ENCODE measurements at regions not wholly inside any gene's neighbourhood (a gene's known extent, or its start where the extent isn't known, plus 50 kb on each side); places are given as distances from the start of the nearest gene placed in this dataset.

- Histone ChIP-seq H3K36me3 (ENCODE audit: control insufficient read depth, insufficient read depth, low read length) (no peaks in the 10 kb centered on the region), H3K9me3 (ENCODE audit: control insufficient read depth, low read depth, low read length) (no peaks in the 10 kb centered on the region), H3K27ac (ENCODE audit: low read length) (no peak overlapping the region), H3K27me3 (ENCODE audit: control insufficient read depth, insufficient read depth, low read length) (no peaks in the 10 kb centered on the region), H3K4me3 (ENCODE audit: low read length) (no peak overlapping the region), H3K4me1 (ENCODE audit: control insufficient read depth, insufficient read depth, low read length) (no peaks in the 10 kb centered on the region)
- WGBS (ENCODE audit: insufficient coverage, low lambda C conversion rate) = no CpG with 5 or more reads among the region's 2 CpGs
- DNase-seq = no peak
These were observed 214.3 kb upstream of the N4BP1 start for GRCh38 chr16:48824271-48824670.

DNA sequence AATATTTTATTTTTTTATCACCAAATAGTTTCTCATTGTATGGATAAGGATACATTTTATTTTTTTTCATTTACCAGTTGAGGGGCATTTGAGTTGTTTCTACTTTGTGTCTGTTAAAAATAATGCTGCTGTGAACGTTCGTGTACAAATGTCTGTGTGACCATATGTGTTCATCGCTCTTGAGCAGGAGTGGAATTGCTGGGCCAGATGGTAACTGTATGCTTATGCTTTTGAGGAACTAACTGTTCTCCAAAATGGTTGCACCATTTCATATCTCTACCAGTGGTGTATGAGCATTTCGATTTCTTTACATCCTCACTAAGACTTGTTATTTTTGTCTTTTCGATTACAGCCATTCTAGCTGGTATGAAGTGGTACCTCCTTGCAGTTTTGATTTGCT lies 212.5 kb upstream of the N4BP1 start:
- Histone ChIP-seq H3K27ac (ENCODE audit: low read length) (no peak overlapping the region), H3K36me3 (ENCODE audit: control insufficient read depth, insufficient read depth, low read length) (no peaks in the 10 kb centered on the region), H3K4me3 (ENCODE audit: low read length) (no peak overlapping the region), H3K4me1 (ENCODE audit: control insufficient read depth, insufficient read depth, low read length) (no peaks in the 10 kb centered on the region), H3K27me3 (ENCODE audit: control insufficient read depth, insufficient read depth, low read length) (no peaks in the 10 kb centered on the region), H3K9me3 (ENCODE audit: control insufficient read depth, low read depth, low read length) (no peaks in the 10 kb centered on the region)
- DNase-seq = no peak
- 46% methylated on average over 2 of the region's 5 CpGs for WGBS (ENCODE audit: insufficient coverage, low lambda C conversion rate)

DNA sequence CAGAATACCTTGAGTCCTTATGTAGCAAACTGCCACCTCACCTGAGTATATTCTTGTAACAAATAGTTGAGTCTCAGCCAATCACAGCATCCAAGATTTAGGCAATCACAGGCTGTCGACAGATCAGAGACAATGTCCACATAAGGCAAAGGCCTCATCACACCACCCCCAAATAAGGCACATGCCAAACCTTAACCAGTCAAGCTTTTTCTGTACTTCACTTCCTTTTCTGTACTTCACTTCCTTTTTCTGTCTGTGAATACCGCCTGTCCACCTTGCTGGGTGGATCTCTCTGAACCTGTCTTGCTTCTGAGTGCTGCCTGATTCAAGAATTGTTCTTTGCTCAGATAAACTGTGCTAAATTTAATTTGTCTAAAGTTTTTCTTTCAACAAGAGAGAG lies 210.4 kb upstream of the N4BP1 start:
- no peak overlapping the region for H3K4me3 ChIP-seq (ENCODE audit: low read length)
- WGBS (ENCODE audit: insufficient coverage, low lambda C conversion rate) = no CpG with 5 or more reads among the region's 2 CpGs
- no peaks in the 10 kb centered on the region for H3K27me3 ChIP-seq (ENCODE audit: control insufficient read depth, insufficient read depth, low read length)
- H3K27ac ChIP-seq (ENCODE audit: low read length) = no peak overlapping the region
- no peaks in the 10 kb centered on the region for H3K36me3 ChIP-seq (ENCODE audit: control insufficient read depth, insufficient read depth, low read length)
- H3K4me1 ChIP-seq (ENCODE audit: control insufficient read depth, insufficient read depth, low read length) = no peaks in the 10 kb centered on the region
- no peaks in the 10 kb centered on the region for H3K9me3 ChIP-seq (ENCODE audit: control insufficient read depth, low read depth, low read length)
- DNase-seq = no peak

DNA sequence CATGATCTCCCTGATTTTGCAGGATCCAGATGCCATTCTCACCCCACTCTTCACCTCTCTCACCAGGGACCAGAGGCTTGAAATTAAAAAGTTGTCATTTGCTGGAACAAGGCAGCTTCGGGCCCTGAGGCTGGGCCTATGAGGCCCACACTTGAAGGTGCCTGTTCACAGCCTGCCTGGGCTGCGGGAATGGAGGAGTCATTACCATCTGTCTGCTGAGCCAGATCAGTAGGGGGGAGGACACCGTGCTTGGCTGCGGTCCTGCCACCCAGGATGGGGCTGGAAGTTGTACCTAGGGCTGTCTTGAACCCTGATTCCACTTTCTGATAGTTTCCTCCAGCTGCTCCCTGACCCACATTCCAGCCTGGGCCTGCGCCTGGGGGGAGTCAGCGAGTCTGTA lies 208.3 kb upstream of the N4BP1 start:
- DNase-seq = no peak
- H3K36me3 ChIP-seq (ENCODE audit: control insufficient read depth, insufficient read depth, low read length) = no peaks in the 10 kb centered on the region
- no peaks in the 10 kb centered on the region for H3K9me3 ChIP-seq (ENCODE audit: control insufficient read depth, low read depth, low read length)
- no peaks in the 10 kb centered on the region for H3K4me1 ChIP-seq (ENCODE audit: control insufficient read depth, insufficient read depth, low read length)
- no CpG with 5 or more reads among the region's 6 CpGs for WGBS (ENCODE audit: insufficient coverage, low lambda C conversion rate)
- H3K27ac ChIP-seq (ENCODE audit: low read length) = no peak overlapping the region
- no peak overlapping the region for H3K4me3 ChIP-seq (ENCODE audit: low read length)
- H3K27me3 ChIP-seq (ENCODE audit: control insufficient read depth, insufficient read depth, low read length) = peaks cover 6% of the 10 kb centered on the region

DNA sequence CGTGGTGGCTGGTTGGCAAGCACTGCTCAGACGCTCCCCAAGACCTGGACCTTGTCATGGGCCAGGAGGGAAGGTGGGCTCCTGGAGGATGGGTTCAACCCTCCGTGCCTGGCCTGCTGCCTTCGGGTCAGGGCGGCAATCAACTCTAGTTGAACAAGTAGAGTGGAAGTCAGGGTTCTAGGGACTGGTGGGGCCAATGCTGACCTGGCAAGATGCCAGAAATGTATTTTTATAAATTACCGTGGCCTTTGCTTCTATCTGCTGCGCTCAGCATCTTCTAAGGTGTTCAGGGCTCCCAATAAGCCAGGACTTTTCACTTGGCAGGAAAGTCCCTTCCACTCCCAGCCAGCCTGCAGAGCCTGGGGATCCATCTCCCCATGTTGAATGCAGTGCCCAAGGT lies 207.1 kb upstream of the N4BP1 start:
- H3K27me3 ChIP-seq (ENCODE audit: control insufficient read depth, insufficient read depth, low read length) = peaks cover 17% of the 10 kb centered on the region
- no CpG with 5 or more reads among the region's 7 CpGs for WGBS (ENCODE audit: insufficient coverage, low lambda C conversion rate)
- no peak for DNase-seq

DNA sequence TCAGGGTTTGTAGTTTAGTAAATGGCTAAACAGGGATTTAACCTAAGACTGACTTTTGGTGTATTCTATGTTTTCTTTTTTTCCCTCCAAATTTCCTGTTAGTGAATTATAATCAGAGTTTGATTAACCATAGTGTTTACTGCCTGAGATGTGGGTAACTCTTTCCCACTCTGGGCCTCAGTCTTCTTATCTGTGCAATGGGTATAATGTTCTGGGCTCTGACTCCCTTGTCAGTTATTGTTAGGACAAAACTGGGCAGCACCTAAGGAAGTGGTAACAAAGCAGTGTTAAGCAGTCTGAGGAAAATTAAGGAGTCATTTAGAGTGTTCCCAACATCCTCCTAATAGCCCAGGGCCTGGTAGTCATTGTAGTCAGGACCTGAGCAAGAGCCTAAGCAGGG lies 206.4 kb upstream of the N4BP1 start:
- no peak overlapping the region for H3K4me3 ChIP-seq (ENCODE audit: low read length)
- no peaks in the 10 kb centered on the region for H3K9me3 ChIP-seq (ENCODE audit: control insufficient read depth, low read depth, low read length)
- no peaks in the 10 kb centered on the region for H3K36me3 ChIP-seq (ENCODE audit: control insufficient read depth, insufficient read depth, low read length)
- peaks cover 23% of the 10 kb centered on the region for H3K27me3 ChIP-seq (ENCODE audit: control insufficient read depth, insufficient read depth, low read length)
- no peaks in the 10 kb centered on the region for H3K4me1 ChIP-seq (ENCODE audit: control insufficient read depth, insufficient read depth, low read length)
- no peak for DNase-seq
- H3K27ac ChIP-seq (ENCODE audit: low read length) = no peak overlapping the region

More for the DNA sequence above, 207.1 kb upstream of the N4BP1 start:
- H3K9me3 ChIP-seq (ENCODE audit: control insufficient read depth, low read depth, low read length) = no peaks in the 10 kb centered on the region
- no peak overlapping the region for H3K27ac ChIP-seq (ENCODE audit: low read length)
- H3K4me1 ChIP-seq (ENCODE audit: control insufficient read depth, insufficient read depth, low read length) = no peaks in the 10 kb centered on the region
- H3K36me3 ChIP-seq (ENCODE audit: control insufficient read depth, insufficient read depth, low read length) = no peaks in the 10 kb centered on the region
- no peak overlapping the region for H3K4me3 ChIP-seq (ENCODE audit: low read length)

DNA sequence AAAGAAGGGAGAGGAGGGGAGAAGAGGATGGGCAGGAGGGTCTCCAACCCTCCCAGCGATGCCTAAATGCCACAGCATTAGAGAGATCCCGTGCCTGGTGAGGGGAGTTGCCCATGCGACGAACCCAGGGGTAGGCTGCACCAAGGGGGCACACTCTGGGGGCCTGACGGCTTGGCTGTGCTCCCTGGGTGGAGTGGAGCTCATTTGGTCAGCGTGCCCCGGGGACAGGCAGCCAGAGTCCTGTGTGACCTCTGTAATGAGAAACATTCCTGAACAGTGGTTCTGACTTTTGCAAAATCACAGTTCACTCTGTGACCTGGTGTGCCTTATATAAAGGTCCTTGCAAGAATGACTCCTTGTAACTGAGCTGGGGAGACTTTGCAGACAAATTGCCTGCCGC lies 205.0 kb upstream of the N4BP1 start:
- no CpG with 5 or more reads among the region's 8 CpGs for WGBS (ENCODE audit: insufficient coverage, low lambda C conversion rate)
- DNase-seq = no peak

GRCh38 chr16:48813485-48813884 lies 203.5 kb upstream of the N4BP1 start:
- Histone ChIP-seq H3K27ac (ENCODE audit: low read length) (no peak overlapping the region), H3K27me3 (ENCODE audit: control insufficient read depth, insufficient read depth, low read length) (peaks cover 45% of the 10 kb centered on the region), H3K4me3 (ENCODE audit: low read length) (no peak overlapping the region), H3K4me1 (ENCODE audit: control insufficient read depth, insufficient read depth, low read length) (no peaks in the 10 kb centered on the region), H3K9me3 (ENCODE audit: control insufficient read depth, low read depth, low read length) (no peaks in the 10 kb centered on the region), H3K36me3 (ENCODE audit: control insufficient read depth, insufficient read depth, low read length) (no peaks in the 10 kb centered on the region)
- DNase-seq = no peak

More for the DNA sequence above, 205.0 kb upstream of the N4BP1 start:
- Histone ChIP-seq H3K4me3 (ENCODE audit: low read length) (no peak overlapping the region), H3K9me3 (ENCODE audit: control insufficient read depth, low read depth, low read length) (no peaks in the 10 kb centered on the region), H3K36me3 (ENCODE audit: control insufficient read depth, insufficient read depth, low read length) (no peaks in the 10 kb centered on the region), H3K4me1 (ENCODE audit: control insufficient read depth, insufficient read depth, low read length) (no peaks in the 10 kb centered on the region), H3K27me3 (ENCODE audit: control insufficient read depth, insufficient read depth, low read length) (peaks cover 36% of the 10 kb centered on the region), H3K27ac (ENCODE audit: low read length) (no peak overlapping the region)

DNA sequence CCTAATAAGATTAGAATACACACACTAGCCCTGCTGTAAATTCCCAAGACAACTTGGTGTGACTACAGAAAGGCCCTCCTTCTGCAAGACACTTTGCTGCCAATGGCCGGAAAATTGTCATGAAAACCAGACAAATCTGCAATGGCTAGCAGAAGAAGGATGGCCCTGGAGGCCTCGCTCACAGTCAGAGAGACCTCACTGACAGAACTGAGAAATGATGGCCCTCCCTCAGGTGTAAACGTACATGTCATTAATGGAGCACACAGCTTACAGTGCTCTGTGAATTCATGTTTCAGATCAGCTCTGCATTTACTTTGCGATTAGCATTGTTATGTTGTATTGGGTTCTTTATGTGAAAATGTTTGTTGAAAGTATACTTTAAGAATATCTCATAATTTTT lies 202.9 kb upstream of the N4BP1 start:
- no CpG with 5 or more reads among the region's 4 CpGs for WGBS (ENCODE audit: insufficient coverage, low lambda C conversion rate)
- no peak overlapping the region for H3K4me3 ChIP-seq (ENCODE audit: low read length)
- H3K9me3 ChIP-seq (ENCODE audit: control insufficient read depth, low read depth, low read length) = no peaks in the 10 kb centered on the region
- no peak for DNase-seq
- peaks cover 45% of the 10 kb centered on the region for H3K27me3 ChIP-seq (ENCODE audit: control insufficient read depth, insufficient read depth, low read length)
- H3K36me3 ChIP-seq (ENCODE audit: control insufficient read depth, insufficient read depth, low read length) = no peaks in the 10 kb centered on the region
- H3K4me1 ChIP-seq (ENCODE audit: control insufficient read depth, insufficient read depth, low read length) = no peaks in the 10 kb centered on the region
- H3K27ac ChIP-seq (ENCODE audit: low read length) = no peak overlapping the region

DNA sequence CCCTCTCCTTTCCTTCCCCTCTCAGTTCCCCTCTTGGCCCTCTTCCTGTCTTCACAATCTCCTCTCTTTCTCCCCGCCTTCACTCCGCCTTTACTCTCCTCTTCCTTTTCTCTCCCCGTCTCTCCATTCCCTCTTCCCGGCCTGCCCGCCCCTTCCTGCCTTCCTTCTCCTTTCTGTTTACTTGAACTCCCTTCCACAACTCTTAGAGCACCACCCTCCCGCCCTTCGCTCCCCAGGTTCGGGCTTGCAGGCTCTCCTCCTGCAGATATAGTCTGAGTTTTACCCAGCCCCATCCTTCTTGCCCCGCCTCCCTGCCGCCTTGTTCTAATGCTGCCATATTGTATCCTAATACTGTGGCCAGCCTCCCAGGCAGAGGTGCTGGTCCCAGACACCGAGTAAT lies 201.5 kb upstream of the N4BP1 start:
- no peaks in the 10 kb centered on the region for H3K36me3 ChIP-seq (ENCODE audit: control insufficient read depth, insufficient read depth, low read length)
- H3K27ac ChIP-seq (ENCODE audit: low read length) = no peak overlapping the region
- no peak for DNase-seq
- H3K4me1 ChIP-seq (ENCODE audit: control insufficient read depth, insufficient read depth, low read length) = no peaks in the 10 kb centered on the region
- 8% methylated on average over 9 of the region's 11 CpGs for WGBS (ENCODE audit: insufficient coverage, low lambda C conversion rate)
- no peak overlapping the region for H3K4me3 ChIP-seq (ENCODE audit: low read length)
- no peaks in the 10 kb centered on the region for H3K9me3 ChIP-seq (ENCODE audit: control insufficient read depth, low read depth, low read length)
- H3K27me3 ChIP-seq (ENCODE audit: control insufficient read depth, insufficient read depth, low read length) = peaks cover 45% of the 10 kb centered on the region

GRCh38 chr16:48810803-48811453 lies 200.9 kb upstream of the N4BP1 start:
- H3K9me3 ChIP-seq (ENCODE audit: control insufficient read depth, low read depth, low read length) = no peaks in the 10 kb centered on the region
- peaks cover 45% of the 10 kb centered on the region for H3K27me3 ChIP-seq (ENCODE audit: control insufficient read depth, insufficient read depth, low read length)
- no peaks in the 10 kb centered on the region for H3K4me1 ChIP-seq (ENCODE audit: control insufficient read depth, insufficient read depth, low read length)
- no peaks in the 10 kb centered on the region for H3K36me3 ChIP-seq (ENCODE audit: control insufficient read depth, insufficient read depth, low read length)
- 11% methylated on average over 1 of the region's 70 CpGs for WGBS (ENCODE audit: insufficient coverage, low lambda C conversion rate)
- H3K27ac ChIP-seq (ENCODE audit: low read length) = no peak overlapping the region
- no peak overlapping the region for H3K4me3 ChIP-seq (ENCODE audit: low read length)
- DNase-seq = no peak

All from large intestine (tissue), 3 donors.